ENCODE measurements at regions not wholly inside any gene's neighbourhood (a gene's known extent, or its start where the extent isn't known, plus 50 kb on each side); places are given as distances from the start of the nearest gene placed in this dataset.

DNA sequence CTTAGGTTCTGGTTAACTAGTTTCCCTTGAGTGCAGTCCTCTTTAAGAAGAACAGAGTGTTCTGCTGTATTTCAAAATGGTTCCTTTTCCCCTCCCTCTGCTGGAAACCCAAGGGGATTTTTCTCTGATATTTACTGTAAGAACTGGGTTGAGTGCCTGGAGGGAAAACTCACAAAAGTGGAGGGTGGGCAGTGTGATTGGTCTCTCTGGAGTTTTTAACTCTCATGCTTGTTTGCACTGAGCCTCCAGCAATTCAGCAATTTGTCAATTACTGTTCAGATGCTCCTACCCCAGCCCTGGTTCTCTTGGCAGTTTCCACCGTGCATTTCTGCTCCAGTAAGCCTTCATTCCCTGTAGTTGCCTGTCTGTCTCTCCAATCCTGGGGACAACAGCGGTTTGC is 273.4 kb upstream of the SORCS1 start:
- no peaks in the 10 kb centered on the region for H3K9me2 ChIP-seq (ENCODE audit: insufficient read depth, low read length)
- H3K9me3 ChIP-seq (ENCODE audit: low read length), result no peaks in the 10 kb centered on the region
- H3K4me2 ChIP-seq (ENCODE audit: low read length), result no peak overlapping the region
- H3K79me2 ChIP-seq (ENCODE audit: insufficient read depth, low read depth, low read length), result no peaks in the 10 kb centered on the region
- no TSS peak for BruUV-seq (replicated peaks)
- H3K4me1 ChIP-seq (ENCODE audit: insufficient read depth, low read length, poor library complexity, severe bottlenecking), result no peaks in the 10 kb centered on the region
- no peak for DNase-seq (ENCODE audit: low spot score)
- H3K4me3 ChIP-seq (ENCODE audit: low read depth, low read length, poor library complexity, severe bottlenecking), result no peak overlapping the region
- ChIA-PET POLR2A (no interaction called here), CTCF (ENCODE audit: unreplicated experiment) (no interaction called here)
- H3K36me3 ChIP-seq (ENCODE audit: insufficient read depth, low read length), result no peaks in the 10 kb centered on the region
- intact Hi-C loops (cut with micrococcal nuclease; ENCODE audit: unreplicated experiment), result no loop called here
- H2AFZ ChIP-seq (ENCODE audit: low read length), result no peak overlapping the region
- H4K20me1 ChIP-seq (ENCODE audit: insufficient read depth, low read length), result no peaks in the 10 kb centered on the region
- no peak overlapping the region for H3K27ac ChIP-seq (ENCODE audit: low read depth, low read length, poor library complexity, severe bottlenecking)
- TF ChIP-seq, protein P1, sequence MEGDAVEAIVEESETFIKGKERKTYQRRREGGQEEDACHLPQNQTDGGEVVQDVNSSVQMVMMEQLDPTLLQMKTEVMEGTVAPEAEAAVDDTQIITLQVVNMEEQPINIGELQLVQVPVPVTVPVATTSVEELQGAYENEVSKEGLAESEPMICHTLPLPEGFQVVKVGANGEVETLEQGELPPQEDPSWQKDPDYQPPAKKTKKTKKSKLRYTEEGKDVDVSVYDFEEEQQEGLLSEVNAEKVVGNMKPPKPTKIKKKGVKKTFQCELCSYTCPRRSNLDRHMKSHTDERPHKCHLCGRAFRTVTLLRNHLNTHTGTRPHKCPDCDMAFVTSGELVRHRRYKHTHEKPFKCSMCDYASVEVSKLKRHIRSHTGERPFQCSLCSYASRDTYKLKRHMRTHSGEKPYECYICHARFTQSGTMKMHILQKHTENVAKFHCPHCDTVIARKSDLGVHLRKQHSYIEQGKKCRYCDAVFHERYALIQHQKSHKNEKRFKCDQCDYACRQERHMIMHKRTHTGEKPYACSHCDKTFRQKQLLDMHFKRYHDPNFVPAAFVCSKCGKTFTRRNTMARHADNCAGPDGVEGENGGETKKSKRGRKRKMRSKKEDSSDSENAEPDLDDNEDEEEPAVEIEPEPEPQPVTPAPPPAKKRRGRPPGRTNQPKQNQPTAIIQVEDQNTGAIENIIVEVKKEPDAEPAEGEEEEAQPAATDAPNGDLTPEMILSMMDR (conservative IDR thresholded peaks at IDR 0.05; ENCODE audit: low read length), result no peak
- no peak for TF ChIP-seq EZH2phosphoT487 (IDR thresholded peaks at IDR 0.05; ENCODE audit: borderline replicate concordance, low read depth, low read length)

DNA sequence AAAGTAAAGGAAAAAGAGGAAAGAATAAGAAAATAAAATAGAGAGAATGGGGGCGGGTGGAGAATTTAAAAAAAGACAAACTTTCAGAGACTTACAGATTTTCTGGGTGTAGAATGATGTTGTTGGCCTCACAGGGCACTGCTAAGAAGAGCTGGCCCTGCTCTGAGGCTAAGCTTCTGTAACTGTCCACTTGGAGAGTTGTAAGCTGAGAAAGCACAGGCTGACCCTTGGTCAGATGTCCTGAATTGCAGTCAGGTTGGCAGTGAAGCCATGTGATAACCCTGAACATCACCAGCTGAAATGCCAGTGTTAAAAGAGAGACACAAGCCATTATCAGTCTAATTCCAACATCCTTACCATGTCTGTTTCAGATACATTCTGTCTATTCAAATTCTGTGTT is 272.1 kb upstream of the SORCS1 start:
- Histone ChIP-seq H3K27ac (ENCODE audit: low read depth, low read length, poor library complexity, severe bottlenecking) (no peak overlapping the region), H2AFZ (ENCODE audit: low read length) (no peak overlapping the region), H4K20me1 (ENCODE audit: insufficient read depth, low read length) (no peaks in the 10 kb centered on the region), H3K4me1 (ENCODE audit: insufficient read depth, low read length, poor library complexity, severe bottlenecking) (no peaks in the 10 kb centered on the region), H3K36me3 (ENCODE audit: insufficient read depth, low read length) (no peaks in the 10 kb centered on the region), H3K9me2 (ENCODE audit: insufficient read depth, low read length) (no peaks in the 10 kb centered on the region), H3K4me3 (ENCODE audit: low read depth, low read length, poor library complexity, severe bottlenecking) (no peak overlapping the region), H3K79me2 (ENCODE audit: insufficient read depth, low read depth, low read length) (no peaks in the 10 kb centered on the region), H3K4me2 (ENCODE audit: low read length) (no peak overlapping the region), H3K9me3 (ENCODE audit: low read length) (no peaks in the 10 kb centered on the region)
- POLR2A ChIA-PET, result interaction anchor here (0.7 kb wide), 1 partner anchor 63 kb away, joined by 3 read pairs; no protein-coding TSS in a partner anchor
- TF ChIP-seq, protein P1 (conservative IDR thresholded peaks at IDR 0.05; ENCODE audit: low read length), result no peak
- TF ChIP-seq EZH2phosphoT487 (IDR thresholded peaks at IDR 0.05; ENCODE audit: borderline replicate concordance, low read depth, low read length), result no peak
- no TSS peak for BruUV-seq (replicated peaks)
- intact Hi-C loops (cut with micrococcal nuclease; ENCODE audit: unreplicated experiment), result no loop called here
- DNase-seq (ENCODE audit: low spot score), result no peak
- CTCF ChIA-PET (ENCODE audit: unreplicated experiment), result interaction anchor here (0.6 kb wide), 1 partner anchor 375 kb away, joined by 3 read pairs; no protein-coding TSS in a partner anchor

DNA sequence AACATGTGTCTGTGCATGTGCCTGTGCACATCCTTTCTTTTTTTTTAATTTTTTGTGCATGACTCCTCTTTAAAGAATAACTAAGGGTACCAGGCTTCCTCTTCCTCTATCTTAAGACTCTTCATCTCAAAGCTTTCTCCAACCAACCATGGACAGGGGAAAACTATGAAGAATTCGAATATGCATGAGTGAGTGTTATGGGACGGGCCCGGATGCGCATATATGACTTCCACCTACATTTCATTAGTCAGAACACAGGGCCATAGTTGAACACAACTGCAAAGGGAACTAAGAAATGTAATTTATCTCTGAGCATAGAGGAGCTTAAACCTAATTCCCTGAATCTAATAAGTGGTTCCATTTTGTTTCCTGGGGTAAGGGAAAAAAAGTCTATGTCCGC is 270.3 kb upstream of the SORCS1 start:
- CTCF ChIA-PET (ENCODE audit: unreplicated experiment), result no interaction called here
- POLR2A ChIA-PET, result no interaction called here
- no peaks in the 10 kb centered on the region for H4K20me1 ChIP-seq (ENCODE audit: insufficient read depth, low read length)
- H3K4me3 ChIP-seq (ENCODE audit: low read depth, low read length, poor library complexity, severe bottlenecking), result no peak overlapping the region
- intact Hi-C loops (cut with micrococcal nuclease; ENCODE audit: unreplicated experiment), result no loop called here
- TF ChIP-seq, protein P1 (conservative IDR thresholded peaks at IDR 0.05; ENCODE audit: low read length), result no peak
- no peak for TF ChIP-seq EZH2phosphoT487 (IDR thresholded peaks at IDR 0.05; ENCODE audit: borderline replicate concordance, low read depth, low read length)
- H3K9me3 ChIP-seq (ENCODE audit: low read length), result no peaks in the 10 kb centered on the region
- no peak overlapping the region for H3K4me2 ChIP-seq (ENCODE audit: low read length)
- no peaks in the 10 kb centered on the region for H3K9me2 ChIP-seq (ENCODE audit: insufficient read depth, low read length)
- H3K36me3 ChIP-seq (ENCODE audit: insufficient read depth, low read length), result no peaks in the 10 kb centered on the region
- no peak for DNase-seq (ENCODE audit: low spot score)
- BruUV-seq (replicated peaks), result no TSS peak
- H2AFZ ChIP-seq (ENCODE audit: low read length), result no peak overlapping the region
- H3K4me1 ChIP-seq (ENCODE audit: insufficient read depth, low read length, poor library complexity, severe bottlenecking), result no peaks in the 10 kb centered on the region
- no peak overlapping the region for H3K27ac ChIP-seq (ENCODE audit: low read depth, low read length, poor library complexity, severe bottlenecking)
- H3K79me2 ChIP-seq (ENCODE audit: insufficient read depth, low read depth, low read length), result no peaks in the 10 kb centered on the region

Data from OCI-LY7 (cell line).